ENCODE measurements at regions not wholly inside any gene's neighbourhood (a gene's known extent, or its start where the extent isn't known, plus 50 kb on each side); places are given as distances from the start of the nearest gene placed in this dataset.

DNA sequence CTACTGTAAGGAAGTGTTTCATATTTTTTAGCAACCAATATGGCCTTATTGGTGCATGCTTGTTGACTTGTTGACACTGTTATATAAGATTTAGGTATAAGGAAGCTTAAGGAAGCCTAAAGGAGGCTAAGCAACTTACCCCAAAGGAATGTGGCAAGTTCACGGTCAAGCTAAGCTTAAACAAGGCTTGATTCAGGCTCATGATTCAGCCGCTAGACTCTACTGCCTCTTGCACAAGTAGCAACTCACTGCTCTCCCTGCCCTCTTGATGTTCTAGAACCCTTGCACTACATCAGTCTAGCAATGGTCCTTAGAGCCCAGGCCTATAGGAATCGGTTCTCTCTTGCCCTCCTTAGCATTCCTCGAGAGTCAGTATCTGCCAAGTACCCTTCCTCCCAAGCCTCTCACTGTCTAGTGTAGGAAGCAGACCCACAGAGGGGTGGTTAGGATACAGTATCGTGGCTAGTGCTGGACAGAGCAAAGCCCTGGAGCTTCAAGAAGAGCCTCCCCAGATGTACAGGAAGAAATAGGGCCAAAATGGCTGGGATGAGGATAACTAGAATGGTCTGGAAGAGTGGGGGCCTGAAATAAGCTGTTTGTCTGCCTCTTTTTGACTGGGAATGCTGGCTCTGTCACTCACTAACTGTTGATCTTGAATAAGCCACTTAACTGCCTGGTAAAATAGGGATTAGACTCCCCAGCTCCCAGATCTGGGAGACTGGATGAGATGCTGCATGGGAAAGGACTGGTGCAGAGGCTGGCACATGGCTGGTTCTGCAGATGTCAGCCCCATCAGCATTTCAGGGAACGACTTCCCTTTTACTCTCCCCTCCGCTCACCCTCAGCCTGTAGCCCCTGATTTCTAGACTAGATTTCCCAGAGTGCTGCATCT is 122.2 kb downstream of the NAV1 start (continued):
- TF ChIP-seq HDAC2 (IDR thresholded peaks at IDR 0.05) (no peak), SIN3A (IDR thresholded peaks at IDR 0.05; ENCODE audit: low read depth, low read length) (no peak)

DNA sequence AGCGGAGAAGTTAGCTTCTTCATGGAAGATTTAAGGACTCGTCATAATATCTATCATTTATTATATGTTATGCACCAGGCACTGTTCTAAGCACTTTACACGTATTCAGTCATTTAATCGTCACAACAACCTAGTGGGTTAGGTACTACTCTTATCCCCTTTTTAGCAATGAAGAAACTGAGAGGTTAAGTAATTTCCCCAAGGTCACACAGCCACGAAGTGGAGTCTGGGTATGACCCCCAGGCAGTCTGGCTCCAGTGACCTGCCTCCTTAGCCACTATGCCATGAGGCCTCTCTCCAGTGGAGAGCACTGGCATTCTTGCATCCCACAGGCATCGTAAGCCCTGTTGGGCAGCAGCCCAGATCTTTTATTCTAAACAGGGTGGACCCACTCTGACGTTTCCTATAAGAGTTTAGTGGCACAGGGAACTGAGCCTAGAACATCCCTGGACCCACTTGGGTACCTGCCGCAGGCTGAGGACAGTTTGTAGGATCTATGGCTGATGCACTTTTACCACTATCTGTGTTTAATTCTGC is 123.0 kb downstream of the NAV1 start:
- POLR2A ChIA-PET = no interaction called here
- no peak overlapping the region for H3K4me3 ChIP-seq
- DNase-seq (ENCODE audit: low read depth, low spot score) = no peak
- H3K79me2 ChIP-seq (ENCODE audit: control insufficient read depth, insufficient read depth, low read length) = no peaks in the 10 kb centered on the region
- no peaks in the 10 kb centered on the region for H3K9me3 ChIP-seq (replicated peaks; ENCODE audit: control insufficient read depth, insufficient read depth, low read length)
- in situ Hi-C loops (cut with MboI) (no loop called here), intact Hi-C loops (cut with micrococcal nuclease; ENCODE audit: unreplicated experiment) (no loop called here)
- FAIRE-seq = no peak
- H4K20me1 ChIP-seq (ENCODE audit: control insufficient read depth, insufficient read depth) = no peaks in the 10 kb centered on the region
- CTCF ChIA-PET = no interaction called here
- SMC1A ChIA-PET (ENCODE audit: uncharacterized antibody, unreplicated experiment) = no interaction called here
- no peak overlapping the region for H3K4me2 ChIP-seq (ENCODE audit: control insufficient read depth, insufficient read depth)
- RAD21 ChIA-PET (ENCODE audit: unreplicated experiment) = no interaction called here
- BruUV-seq (replicated peaks) = no TSS peak
- H3K9ac ChIP-seq (ENCODE audit: control insufficient read depth, insufficient read depth, low read length) = no peak overlapping the region
- 21% methylated on average over 8 of the region's 8 CpGs for WGBS (ENCODE audit: insufficient coverage, insufficient replicate concordance, low lambda C conversion rate, missing lambda C conversion rate)
- no peaks in the 10 kb centered on the region for H3K4me1 ChIP-seq (ENCODE audit: control insufficient read depth, insufficient read depth, low read length)
- H2AFZ ChIP-seq (ENCODE audit: control insufficient read depth, low read depth, low read length) = no peak overlapping the region
- TF ChIP-seq SREBF2 (IDR thresholded peaks at IDR 0.05; ENCODE audit: low read length) (no peak), TCF12 (IDR thresholded peaks at IDR 0.05; ENCODE audit: low read depth, low read length) (no peak), RBBP5 (conservative IDR thresholded peaks at IDR 0.05) (no peak), RCOR1 (conservative IDR thresholded peaks at IDR 0.05; ENCODE audit: low read depth, low read length) (no peak)
- no peak overlapping the region for H3K27ac ChIP-seq (ENCODE audit: control insufficient read depth, insufficient read depth)
- no peak for ATAC-seq
- no peaks in the 10 kb centered on the region for H3K36me3 ChIP-seq (ENCODE audit: control insufficient read depth in 2 of 2, insufficient read depth in 2 of 2, low read length in 1 of 2)
- peaks cover 2 to 3% of the 10 kb centered on the region in 2 experiments; a peak in 3 of 4 replicates for H3K27me3 ChIP-seq (replicated peaks in 1 of 2; ENCODE audit: control insufficient read depth in 2 of 2, insufficient read depth in 2 of 2, low read length in 1 of 2)

DNA sequence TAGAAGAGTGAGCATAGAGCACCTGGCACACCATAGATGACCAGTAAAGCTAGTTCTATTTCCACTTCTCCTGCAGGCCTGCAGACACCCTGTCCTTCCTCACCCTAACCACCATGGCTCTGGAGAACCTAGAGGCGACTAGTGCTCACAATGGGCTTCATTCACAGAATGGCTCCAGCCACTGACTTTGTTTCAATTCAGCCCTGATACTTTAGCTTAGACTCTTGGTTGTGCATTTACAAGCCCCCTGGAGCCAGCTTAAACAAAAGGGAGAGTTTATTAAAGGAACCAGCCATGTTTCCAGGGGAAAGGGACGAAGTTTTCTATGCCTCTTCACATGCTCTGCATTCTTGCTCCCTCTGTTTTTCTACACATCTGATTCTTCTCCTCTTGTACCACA is 123.7 kb downstream of the NAV1 start:
- FAIRE-seq = no peak
- SMC1A ChIA-PET (ENCODE audit: uncharacterized antibody, unreplicated experiment) = no interaction called here
- H3K27me3 ChIP-seq (replicated peaks in 1 of 2; ENCODE audit: control insufficient read depth in 2 of 2, insufficient read depth in 2 of 2, low read length in 1 of 2) = peaks cover 2 to 5% of the 10 kb centered on the region in 2 experiments; a peak in 3 of 4 replicates
- H3K9me3 ChIP-seq (replicated peaks; ENCODE audit: control insufficient read depth, insufficient read depth, low read length) = no peaks in the 10 kb centered on the region
- POLR2A ChIA-PET = no interaction called here
- no peak overlapping the region for H3K4me3 ChIP-seq
- in situ Hi-C loops (cut with MboI) = no loop called here
- no peaks in the 10 kb centered on the region for H3K79me2 ChIP-seq (ENCODE audit: control insufficient read depth, insufficient read depth, low read length)
- ATAC-seq = no peak
- intact Hi-C loops (cut with micrococcal nuclease; ENCODE audit: unreplicated experiment) = no loop called here
- RAD21 ChIA-PET (ENCODE audit: unreplicated experiment) = no interaction called here
- no peak for DNase-seq (ENCODE audit: low read depth, low spot score)
- no peak overlapping the region for H3K4me2 ChIP-seq (ENCODE audit: control insufficient read depth, insufficient read depth)
- H2AFZ ChIP-seq (ENCODE audit: control insufficient read depth, low read depth, low read length) = no peak overlapping the region
- no TSS peak for BruUV-seq (replicated peaks)
- 10% methylated on average over 2 of the region's 2 CpGs for WGBS (ENCODE audit: insufficient coverage, insufficient replicate concordance, low lambda C conversion rate, missing lambda C conversion rate)
- no peak overlapping the region for H3K9ac ChIP-seq (ENCODE audit: control insufficient read depth, insufficient read depth, low read length)
- H3K4me1 ChIP-seq (ENCODE audit: control insufficient read depth, insufficient read depth, low read length) = no peaks in the 10 kb centered on the region
- no peaks in the 10 kb centered on the region for H3K36me3 ChIP-seq (ENCODE audit: control insufficient read depth in 2 of 2, insufficient read depth in 2 of 2, low read length in 1 of 2)
- no peaks in the 10 kb centered on the region for H4K20me1 ChIP-seq (ENCODE audit: control insufficient read depth, insufficient read depth)
- CTCF ChIA-PET = no interaction called here
- H3K27ac ChIP-seq (ENCODE audit: control insufficient read depth, insufficient read depth) = no peak overlapping the region
- TF ChIP-seq EED (IDR thresholded peaks at IDR 0.05; ENCODE audit: low read depth) = no peak
- TF ChIP-seq CHD4 (IDR thresholded peaks at IDR 0.05) = no peak
- TF ChIP-seq, protein P1, sequence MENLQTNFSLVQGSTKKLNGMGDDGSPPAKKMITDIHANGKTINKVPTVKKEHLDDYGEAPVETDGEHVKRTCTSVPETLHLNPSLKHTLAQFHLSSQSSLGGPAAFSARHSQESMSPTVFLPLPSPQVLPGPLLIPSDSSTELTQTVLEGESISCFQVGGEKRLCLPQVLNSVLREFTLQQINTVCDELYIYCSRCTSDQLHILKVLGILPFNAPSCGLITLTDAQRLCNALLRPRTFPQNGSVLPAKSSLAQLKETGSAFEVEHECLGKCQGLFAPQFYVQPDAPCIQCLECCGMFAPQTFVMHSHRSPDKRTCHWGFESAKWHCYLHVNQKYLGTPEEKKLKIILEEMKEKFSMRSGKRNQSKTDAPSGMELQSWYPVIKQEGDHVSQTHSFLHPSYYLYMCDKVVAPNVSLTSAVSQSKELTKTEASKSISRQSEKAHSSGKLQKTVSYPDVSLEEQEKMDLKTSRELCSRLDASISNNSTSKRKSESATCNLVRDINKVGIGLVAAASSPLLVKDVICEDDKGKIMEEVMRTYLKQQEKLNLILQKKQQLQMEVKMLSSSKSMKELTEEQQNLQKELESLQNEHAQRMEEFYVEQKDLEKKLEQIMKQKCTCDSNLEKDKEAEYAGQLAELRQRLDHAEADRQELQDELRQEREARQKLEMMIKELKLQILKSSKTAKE (IDR thresholded peaks at IDR 0.05; ENCODE audit: low read depth, poor library complexity, severe bottlenecking) = no peak
- TF ChIP-seq ZNF217 (IDR thresholded peaks at IDR 0.05) = no peak
- no peak for TF ChIP-seq TARDBP (IDR thresholded peaks at IDR 0.05; ENCODE audit: borderline replicate concordance)
- TF ChIP-seq NFXL1 (IDR thresholded peaks at IDR 0.05; ENCODE audit: borderline replicate concordance) = no peak
- TF ChIP-seq CEBPB (IDR thresholded peaks at IDR 0.05; ENCODE audit: borderline replicate concordance in 1 of 2, low read depth in 2 of 2, low read length in 2 of 2) = no peak
- no peak for TF ChIP-seq NBN (IDR thresholded peaks at IDR 0.05)
- TF ChIP-seq KDM1A (IDR thresholded peaks at IDR 0.05; ENCODE audit: borderline replicate concordance) = no peak

Measured in GM12878 (cell line).